ENCODE measurements at regions not wholly inside any gene's neighbourhood (a gene's known extent, or its start where the extent isn't known, plus 50 kb on each side); places are given as distances from the start of the nearest gene placed in this dataset.

DNA sequence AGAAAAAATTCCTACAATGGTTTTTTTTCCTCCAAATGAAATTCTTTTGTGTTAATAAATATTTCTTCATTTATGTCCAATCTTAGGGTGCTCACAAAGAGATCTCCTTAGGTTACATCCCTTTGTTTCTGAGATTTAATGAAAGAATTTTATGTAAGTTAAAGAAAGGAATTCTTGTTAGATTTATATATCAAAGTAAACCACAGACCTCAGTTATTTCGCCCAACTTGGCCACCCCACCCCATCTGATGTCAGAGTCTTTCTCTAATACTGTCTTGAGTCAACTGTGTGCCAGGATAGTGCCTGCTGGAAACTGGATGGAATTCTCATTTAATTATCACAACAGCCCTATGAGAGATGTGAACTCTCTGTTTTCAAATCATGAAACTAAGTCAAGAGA, 259.9 kb downstream of the OPA1 start:
- no peak for DNase-seq (ENCODE audit: extremely low spot score, unreplicated experiment)
- TF ChIP-seq, protein P1, sequence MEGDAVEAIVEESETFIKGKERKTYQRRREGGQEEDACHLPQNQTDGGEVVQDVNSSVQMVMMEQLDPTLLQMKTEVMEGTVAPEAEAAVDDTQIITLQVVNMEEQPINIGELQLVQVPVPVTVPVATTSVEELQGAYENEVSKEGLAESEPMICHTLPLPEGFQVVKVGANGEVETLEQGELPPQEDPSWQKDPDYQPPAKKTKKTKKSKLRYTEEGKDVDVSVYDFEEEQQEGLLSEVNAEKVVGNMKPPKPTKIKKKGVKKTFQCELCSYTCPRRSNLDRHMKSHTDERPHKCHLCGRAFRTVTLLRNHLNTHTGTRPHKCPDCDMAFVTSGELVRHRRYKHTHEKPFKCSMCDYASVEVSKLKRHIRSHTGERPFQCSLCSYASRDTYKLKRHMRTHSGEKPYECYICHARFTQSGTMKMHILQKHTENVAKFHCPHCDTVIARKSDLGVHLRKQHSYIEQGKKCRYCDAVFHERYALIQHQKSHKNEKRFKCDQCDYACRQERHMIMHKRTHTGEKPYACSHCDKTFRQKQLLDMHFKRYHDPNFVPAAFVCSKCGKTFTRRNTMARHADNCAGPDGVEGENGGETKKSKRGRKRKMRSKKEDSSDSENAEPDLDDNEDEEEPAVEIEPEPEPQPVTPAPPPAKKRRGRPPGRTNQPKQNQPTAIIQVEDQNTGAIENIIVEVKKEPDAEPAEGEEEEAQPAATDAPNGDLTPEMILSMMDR (conservative IDR thresholded peaks at IDR 0.05), result no peak
- no peaks in the 10 kb centered on the region for H3K36me3 Mint-ChIP-seq
- H3K4me1 Mint-ChIP-seq (ENCODE audit: unreplicated experiment), result peaks cover 30% of the 10 kb centered on the region
- H3K27ac Mint-ChIP-seq, result no peak overlapping the region
- H3K4me3 Mint-ChIP-seq, result peak overlapping the region; percentile 18
- H3K9me3 Mint-ChIP-seq, result peaks cover 16% of the 10 kb centered on the region
- no peaks in the 10 kb centered on the region for H3K27me3 Mint-ChIP-seq

DNA sequence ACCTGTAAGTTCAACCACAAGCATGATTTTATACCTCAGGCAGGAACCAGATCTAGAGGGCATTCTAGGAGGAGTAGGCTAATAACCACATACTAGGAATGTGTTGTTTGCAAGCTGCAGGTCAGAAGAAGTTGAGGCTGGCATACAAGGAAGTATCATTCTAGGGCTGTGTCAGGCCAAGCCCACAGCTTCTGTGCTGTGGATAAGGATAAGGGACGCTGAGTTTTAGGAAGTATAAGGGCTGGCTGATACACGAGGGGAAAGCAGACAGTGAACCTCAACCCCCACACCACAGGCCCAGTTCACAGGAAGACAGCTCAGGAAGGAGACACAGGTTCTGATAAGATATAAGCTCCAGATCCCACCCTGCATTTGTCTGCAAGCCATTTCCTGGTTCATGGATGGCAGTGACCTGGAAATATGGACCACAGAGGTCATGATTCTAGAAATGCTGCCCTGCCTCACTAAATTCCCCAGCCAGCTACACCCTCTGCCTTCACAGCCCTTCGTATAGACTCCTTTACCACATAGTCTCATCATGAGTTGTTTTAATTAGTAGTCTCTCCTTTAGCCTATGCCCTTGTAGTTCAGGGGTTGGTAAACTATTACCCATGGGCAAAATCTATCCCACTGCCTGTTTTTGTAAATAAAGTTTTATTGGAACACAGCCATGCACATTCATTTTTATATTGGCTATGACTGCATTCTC, 260.7 kb downstream of the OPA1 start:
- H3K27ac Mint-ChIP-seq, result peak overlapping the region; percentile 8
- TF ChIP-seq, protein P1 (conservative IDR thresholded peaks at IDR 0.05), result no peak
- no peaks in the 10 kb centered on the region for H3K36me3 Mint-ChIP-seq

DNA sequence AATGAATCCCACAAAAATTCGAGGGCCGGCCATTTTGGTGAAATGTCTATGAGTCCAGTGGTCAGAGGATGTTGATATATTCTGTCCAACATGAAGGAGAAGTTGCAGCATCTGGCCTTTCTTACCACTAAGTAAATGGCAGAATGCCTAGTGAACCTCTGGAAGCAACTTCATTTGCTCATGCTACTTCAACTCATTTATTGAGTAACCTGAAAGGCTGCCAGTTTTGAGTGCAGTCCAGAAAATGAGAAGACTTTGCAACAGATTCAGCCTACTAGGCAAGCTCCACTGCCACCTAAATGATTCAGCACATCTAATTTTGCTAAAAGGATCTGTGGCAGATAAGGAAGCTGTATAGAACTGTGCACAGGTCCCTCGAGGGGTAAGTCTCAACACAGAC, 265.0 kb downstream of the OPA1 start:
- H3K27me3 Mint-ChIP-seq, result no peaks in the 10 kb centered on the region
- peaks cover 9% of the 10 kb centered on the region for H3K4me1 Mint-ChIP-seq (ENCODE audit: unreplicated experiment)
- no peak overlapping the region for H3K4me3 Mint-ChIP-seq
- no peaks in the 10 kb centered on the region for H3K36me3 Mint-ChIP-seq
- TF ChIP-seq, protein P1 (conservative IDR thresholded peaks at IDR 0.05), result no peak
- no peak overlapping the region for H3K27ac Mint-ChIP-seq
- peaks cover 22% of the 10 kb centered on the region for H3K9me3 Mint-ChIP-seq
- DNase-seq (ENCODE audit: extremely low spot score, unreplicated experiment), result no peak

More for the DNA sequence above, 260.7 kb downstream of the OPA1 start:
- Mint-ChIP-seq H3K9me3 (peaks cover 16% of the 10 kb centered on the region), H3K27me3 (no peaks in the 10 kb centered on the region), H3K4me3 (no peak overlapping the region), H3K4me1 (ENCODE audit: unreplicated experiment) (peaks cover 30% of the 10 kb centered on the region)
- DNase-seq (ENCODE audit: extremely low spot score, unreplicated experiment), result no peak

DNA sequence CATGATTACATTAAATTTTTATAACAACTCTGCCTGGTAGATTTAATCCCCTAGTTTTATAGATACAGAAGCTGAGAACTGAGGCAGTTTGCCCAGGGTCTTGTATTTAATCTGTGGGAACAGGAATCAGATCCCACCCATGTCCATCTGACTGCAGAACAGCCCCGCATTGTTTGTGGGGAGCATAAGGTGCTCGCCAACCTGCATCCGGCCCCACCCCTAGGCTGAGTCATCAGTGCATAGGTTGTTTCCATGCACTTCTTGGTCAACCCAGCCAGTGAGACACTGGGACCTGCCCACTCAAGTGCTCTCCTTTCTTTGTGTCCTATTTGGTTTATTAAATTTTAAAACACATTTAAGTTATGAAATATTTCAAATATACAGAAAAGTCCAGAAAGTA, 266.2 kb downstream of the OPA1 start:
- H3K9me3 Mint-ChIP-seq, result peaks cover 22% of the 10 kb centered on the region
- no peaks in the 10 kb centered on the region for H3K27me3 Mint-ChIP-seq
- no peak for DNase-seq (ENCODE audit: extremely low spot score, unreplicated experiment)
- H3K36me3 Mint-ChIP-seq, result no peaks in the 10 kb centered on the region
- H3K4me1 Mint-ChIP-seq (ENCODE audit: unreplicated experiment), result peaks cover 7% of the 10 kb centered on the region
- H3K4me3 Mint-ChIP-seq, result no peak overlapping the region
- TF ChIP-seq, protein P1 (conservative IDR thresholded peaks at IDR 0.05), result no peak
- H3K27ac Mint-ChIP-seq, result no peak overlapping the region

DNA sequence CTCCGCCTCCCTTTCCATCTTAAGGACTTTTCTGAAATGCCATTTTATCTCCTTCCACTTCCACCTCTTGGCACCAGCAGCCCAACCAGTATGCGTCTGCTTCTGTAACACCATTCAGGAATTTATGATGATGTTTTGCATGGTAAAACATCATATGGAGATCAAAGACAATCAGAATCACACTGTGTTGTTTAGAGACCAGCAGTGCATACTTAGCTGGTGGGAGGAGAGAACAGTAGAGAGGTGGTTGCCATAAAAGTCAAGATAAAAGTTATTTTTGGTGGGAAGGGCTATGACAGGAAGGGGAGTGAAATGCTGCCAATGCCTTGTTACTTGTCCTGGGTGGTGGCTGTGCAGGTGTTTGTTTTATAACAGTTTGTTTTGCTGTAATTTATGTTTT, 268.0 kb downstream of the OPA1 start:
- no peaks in the 10 kb centered on the region for H3K27me3 Mint-ChIP-seq
- TF ChIP-seq, protein P1 (conservative IDR thresholded peaks at IDR 0.05), result no peak
- no peak for DNase-seq (ENCODE audit: extremely low spot score, unreplicated experiment)
- peaks cover 21% of the 10 kb centered on the region for H3K9me3 Mint-ChIP-seq
- peaks cover 20% of the 10 kb centered on the region for H3K4me1 Mint-ChIP-seq (ENCODE audit: unreplicated experiment)
- no peaks in the 10 kb centered on the region for H3K36me3 Mint-ChIP-seq
- no peak overlapping the region for H3K27ac Mint-ChIP-seq
- H3K4me3 Mint-ChIP-seq, result no peak overlapping the region
